ENCODE measurements at regions not wholly inside any gene's neighbourhood (a gene's known extent, or its start where the extent isn't known, plus 50 kb on each side); places are given as distances from the start of the nearest gene placed in this dataset.

- Mint-ChIP-seq H3K27me3 (no peaks in the 10 kb centered on the region), H3K4me1 (peaks cover 5% of the 10 kb centered on the region), H3K4me3 (no peak overlapping the region), H3K36me3 (peaks cover 5% of the 10 kb centered on the region), H3K9me3 (ENCODE audit: low read depth) (peaks cover 2% of the 10 kb centered on the region), H3K27ac (no peak overlapping the region)
- DNase-seq (no peak), ATAC-seq (no peak)
- CTCF ChIA-PET: no interaction called here
These were observed 234.8 kb downstream of the DUSP6 start for GRCh38 chr12:89117448-89118034.

GRCh38 chr12:89111964-89112363 is 240.3 kb downstream of the DUSP6 start:
- no peaks in the 10 kb centered on the region for H3K9me3 Mint-ChIP-seq (ENCODE audit: low read depth)
- H3K4me1 Mint-ChIP-seq: no peaks in the 10 kb centered on the region
- CTCF ChIA-PET: interaction anchor here (0.8 kb wide), 1 partner anchor 11 kb away, joined by 3 read pairs; no protein-coding TSS in a partner anchor
- H3K4me3 Mint-ChIP-seq: no peak overlapping the region
- ATAC-seq (no peak), DNase-seq (no peak)
- H3K27me3 Mint-ChIP-seq: no peaks in the 10 kb centered on the region
- H3K36me3 Mint-ChIP-seq: peaks cover 1% of the 10 kb centered on the region
- no peak overlapping the region for H3K27ac Mint-ChIP-seq

GRCh38 chr12:89108265-89108664 is 244.0 kb downstream of the DUSP6 start:
- DNase-seq: no peak
- Mint-ChIP-seq H3K4me1 (no peaks in the 10 kb centered on the region), H3K9me3 (ENCODE audit: low read depth) (no peaks in the 10 kb centered on the region), H3K4me3 (no peak overlapping the region), H3K27ac (no peak overlapping the region), H3K27me3 (no peaks in the 10 kb centered on the region), H3K36me3 (no peaks in the 10 kb centered on the region)
- CTCF ChIA-PET: no interaction called here
- no peak for ATAC-seq

GRCh38 chr12:89106950-89107349 is 245.4 kb downstream of the DUSP6 start:
- no peak for DNase-seq
- no peaks in the 10 kb centered on the region for H3K4me1 Mint-ChIP-seq
- H3K27me3 Mint-ChIP-seq: no peaks in the 10 kb centered on the region
- CTCF ChIA-PET: no interaction called here
- H3K4me3 Mint-ChIP-seq: no peak overlapping the region
- no peaks in the 10 kb centered on the region for H3K36me3 Mint-ChIP-seq
- H3K9me3 Mint-ChIP-seq (ENCODE audit: low read depth): no peaks in the 10 kb centered on the region
- no peak for ATAC-seq
- no peak overlapping the region for H3K27ac Mint-ChIP-seq

- H3K4me3 Mint-ChIP-seq: no peak overlapping the region
- peaks cover 3% of the 10 kb centered on the region for H3K27me3 Mint-ChIP-seq
- CTCF ChIA-PET: no interaction called here
- no peak overlapping the region for H3K27ac Mint-ChIP-seq
- no peak for DNase-seq
- no peaks in the 10 kb centered on the region for H3K36me3 Mint-ChIP-seq
- ATAC-seq: no peak
- H3K9me3 Mint-ChIP-seq (ENCODE audit: low read depth): no peaks in the 10 kb centered on the region
- H3K4me1 Mint-ChIP-seq: peaks cover 1% of the 10 kb centered on the region
These were observed 247.1 kb downstream of the DUSP6 start for GRCh38 chr12:89105243-89105642.

GRCh38 chr12:89103831-89104230 is 248.5 kb downstream of the DUSP6 start:
- peaks cover 1% of the 10 kb centered on the region for H3K4me1 Mint-ChIP-seq
- no peaks in the 10 kb centered on the region for H3K9me3 Mint-ChIP-seq (ENCODE audit: low read depth)
- CTCF ChIA-PET: no interaction called here
- DNase-seq: no peak
- no peak for ATAC-seq
- no peak overlapping the region for H3K4me3 Mint-ChIP-seq
- H3K27ac Mint-ChIP-seq: no peak overlapping the region
- H3K27me3 Mint-ChIP-seq: peaks cover 3% of the 10 kb centered on the region
- no peaks in the 10 kb centered on the region for H3K36me3 Mint-ChIP-seq

- CTCF ChIA-PET: no interaction called here
These were observed 250.9 kb downstream of the DUSP6 start for GRCh38 chr12:89101440-89101839.

GRCh38 chr12:89098441-89099112 is 253.7 kb downstream of the DUSP6 start:
- H3K4me1 Mint-ChIP-seq: peaks cover 1% of the 10 kb centered on the region
- no peak for DNase-seq

More at GRCh38 chr12:89101440-89101839, 250.9 kb downstream of the DUSP6 start:
- Mint-ChIP-seq H3K4me3 (no peak overlapping the region), H3K4me1 (peaks cover 1% of the 10 kb centered on the region), H3K9me3 (ENCODE audit: low read depth) (no peaks in the 10 kb centered on the region), H3K27ac (no peak overlapping the region), H3K36me3 (no peaks in the 10 kb centered on the region), H3K27me3 (peaks cover 3% of the 10 kb centered on the region)
- no peak for ATAC-seq
- no peak for DNase-seq

GRCh38 chr12:89092297-89092696 is 260.0 kb downstream of the DUSP6 start:
- CTCF ChIA-PET: no interaction called here
- ATAC-seq (no peak), DNase-seq (no peak)
- Mint-ChIP-seq H3K4me3 (no peak overlapping the region), H3K4me1 (peaks cover under 1% of the 10 kb centered on the region), H3K27ac (no peak overlapping the region), H3K36me3 (peaks cover 28% of the 10 kb centered on the region), H3K9me3 (ENCODE audit: low read depth) (peaks cover 19% of the 10 kb centered on the region), H3K27me3 (no peaks in the 10 kb centered on the region)

More at GRCh38 chr12:89098441-89099112, 253.7 kb downstream of the DUSP6 start:
- no peak overlapping the region for H3K27ac Mint-ChIP-seq
- H3K27me3 Mint-ChIP-seq: peaks cover 3% of the 10 kb centered on the region
- CTCF ChIA-PET: no interaction called here
- no peak overlapping the region for H3K4me3 Mint-ChIP-seq
- H3K36me3 Mint-ChIP-seq: peaks cover under 1% of the 10 kb centered on the region
- no peak for ATAC-seq
- no peaks in the 10 kb centered on the region for H3K9me3 Mint-ChIP-seq (ENCODE audit: low read depth)

GRCh38 chr12:89091293-89091841 is 260.9 kb downstream of the DUSP6 start:
- peaks cover 28% of the 10 kb centered on the region for H3K36me3 Mint-ChIP-seq
- peaks cover 2% of the 10 kb centered on the region for H3K4me1 Mint-ChIP-seq
- H3K9me3 Mint-ChIP-seq (ENCODE audit: low read depth): peaks cover 19% of the 10 kb centered on the region
- no peak for DNase-seq
- CTCF ChIA-PET: no interaction called here
- H3K4me3 Mint-ChIP-seq: no peak overlapping the region
- H3K27ac Mint-ChIP-seq: no peak overlapping the region
- H3K27me3 Mint-ChIP-seq: no peaks in the 10 kb centered on the region
- ATAC-seq: no peak

GRCh38 chr12:89089264-89089663 is 263.0 kb downstream of the DUSP6 start:
- Mint-ChIP-seq H3K27ac (no peak overlapping the region), H3K9me3 (ENCODE audit: low read depth) (peaks cover 19% of the 10 kb centered on the region), H3K36me3 (peaks cover 28% of the 10 kb centered on the region), H3K27me3 (no peaks in the 10 kb centered on the region), H3K4me1 (peaks cover 2% of the 10 kb centered on the region), H3K4me3 (no peak overlapping the region)
- no peak for DNase-seq
- CTCF ChIA-PET: interaction anchor here (0.9 to 1.4 kb wide), 2 partner anchors 11 to 156 kb away, joined by 3 read pairs; no protein-coding TSS in a partner anchor
- ATAC-seq: no peak

- ATAC-seq: no peak
- no peak for DNase-seq
These were observed 264.4 kb downstream of the DUSP6 start for GRCh38 chr12:89087876-89088275.

GRCh38 chr12:89087149-89087825 is 265.0 kb downstream of the DUSP6 start:
- Mint-ChIP-seq H3K4me3 (no peak overlapping the region), H3K27me3 (no peaks in the 10 kb centered on the region), H3K9me3 (ENCODE audit: low read depth) (peaks cover 15% of the 10 kb centered on the region), H3K36me3 (peaks cover 24% of the 10 kb centered on the region), H3K27ac (no peak overlapping the region), H3K4me1 (peaks cover 3% of the 10 kb centered on the region)
- ATAC-seq (no peak), DNase-seq (no peak)
- CTCF ChIA-PET: no interaction called here

More at GRCh38 chr12:89087876-89088275, 264.4 kb downstream of the DUSP6 start:
- H3K27me3 Mint-ChIP-seq: no peaks in the 10 kb centered on the region
- H3K27ac Mint-ChIP-seq: no peak overlapping the region
- H3K9me3 Mint-ChIP-seq (ENCODE audit: low read depth): peaks cover 18% of the 10 kb centered on the region
- H3K4me3 Mint-ChIP-seq: no peak overlapping the region
- peaks cover 2% of the 10 kb centered on the region for H3K4me1 Mint-ChIP-seq
- H3K36me3 Mint-ChIP-seq: peaks cover 26% of the 10 kb centered on the region
- CTCF ChIA-PET: interaction anchor here (1.4 kb wide), 1 partner anchor 157 kb away, joined by 3 read pairs; no protein-coding TSS in a partner anchor

Measured in activated CD8-positive, alpha-beta memory T cell treated with anti-CD3 and anti-CD28 coated beads, Interleukin-2, amount 10 ng/mL, durations not matched to agents 7 days and 5 days (primary cell).